Stomach (tissue), 8 donors: ENCODE measurements at regions not wholly inside any gene's neighbourhood (a gene's known extent, or its start where the extent isn't known, plus 50 kb on each side); places are given as distances from the start of the nearest gene placed in this dataset.
A peak's percentile ranks its signal among the peaks of the same experiment; 100 is the strongest.
"Not testable (repeated sequence)": the region's sequence is repeated elsewhere in the genome, so short reads cannot be mapped to it uniquely, and the experiment has no call there.

ENCODE experiments used
- DNase-seq, 2 donors: peaks; one replicate each; pipeline versions ENCODE4 v3.0.0 to v3.0.0-alpha.2; 2013 to 2019
- H3K27ac ChIP-seq, 5 donors: fragments of 200-600 bp in 4 of 5; sonication (generic) in 4 of 5; one replicate each; pipeline ENCODE4 v1.5.1; 2013 to 2019; ENCODE audit warnings: mild to moderate bottlenecking in 1 of 5, moderate library complexity in 1 of 5
- H3K27me3 ChIP-seq, 3 donors: fragments of 200-600 bp; sonication (generic); one replicate each; pipeline ENCODE4 v1.5.1; 2017 to 2019; ENCODE audit warnings: mixed run types in 1 of 3
- H3K36me3 ChIP-seq, 4 donors: fragments of 200-600 bp; sonication (generic); 1 replicate in 3 of 4; 2 replicates in 1 of 4; pipeline ENCODE4 v1.5.1; 2016 to 2019
- H3K4me1 ChIP-seq, 4 donors: fragments of 200-600 bp; sonication (generic); one replicate each; pipeline ENCODE4 v1.5.1; 2016 to 2019
- H3K4me3 ChIP-seq, 4 donors: fragments of 200-600 bp; sonication (generic) in 3 of 4; one replicate each; pipeline ENCODE4 v1.5.1; 2016 to 2019; ENCODE audit warnings: mild to moderate bottlenecking in 1 of 4
- H3K9me3 ChIP-seq, 4 donors: fragments of 200-600 bp; sonication (generic); one replicate each; pipeline ENCODE4 v1.5.1; 2016 to 2019
- WGBS, 5 donors: extraction: QIAGEN DNeasy Blood & Tissue Kit in 3 of 5; methylation state at CpG; one replicate each; pipeline versions ENCODE4 v1.1.5 to v1.1.7; 2013 to 2018; 5-methylcytosine and 5-hydroxymethylcytosine counted together
- intact Hi-C: fragments of 100-400 bp; cut with DNase I; formaldehyde crosslinking; loops from one replicate; pipeline ENCODE4 v1.15.1; 2023; ENCODE audit warnings: low total_unique reads
- donor health status: healthy with polysubstance abuse.
- donor health status: Bipolar disorder and iron deficiency.
- donor health status: healthy.

DNA sequence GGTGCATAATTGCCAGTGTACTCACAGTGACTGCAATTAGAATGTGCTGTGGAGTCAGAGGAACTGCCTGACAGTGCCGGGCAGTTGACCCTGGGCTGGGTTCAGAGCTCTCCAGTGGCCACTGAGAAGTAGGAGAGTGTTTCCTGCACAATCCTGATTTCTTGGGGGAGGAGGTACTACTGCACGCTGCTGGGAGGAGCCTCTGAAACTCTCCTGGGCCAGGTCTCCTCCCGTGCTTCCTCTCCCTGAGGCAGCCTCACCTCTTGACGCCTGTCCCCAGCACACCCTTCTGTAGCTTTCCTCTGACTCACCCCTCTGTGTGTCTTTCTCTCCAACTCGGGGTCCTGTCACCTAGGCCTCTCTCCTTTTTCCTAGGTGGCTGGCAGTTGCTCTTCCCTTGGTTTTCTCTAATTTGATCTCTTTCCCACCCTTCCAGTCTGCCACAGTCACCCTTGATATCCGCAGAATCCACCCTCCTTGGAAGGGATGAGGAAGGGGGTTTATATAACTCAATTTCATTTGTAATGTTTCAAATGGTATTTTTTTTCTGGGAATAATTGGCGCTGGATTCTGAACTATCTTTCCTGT lies 264.7 kb upstream of the PLGLB2 start:
- intact Hi-C loops, H3K9me3 ChIP-seq, H3K27me3 ChIP-seq, H3K4me3 ChIP-seq, H3K36me3 ChIP-seq: not testable (repeated sequence)
- peak; percentile 20 to 30 for DNase-seq
- peaks cover 0 to 18% (median 0%) of the 10 kb centered on the region in 4 donors for H3K4me1 ChIP-seq
- WGBS, 5 donors = 48 to 58% (median 54%) methylated on average over 5 to 7 of the region's 7 CpGs
- peak overlapping the region in 1 of 5 donors; percentile 12 for H3K27ac ChIP-seq

DNA sequence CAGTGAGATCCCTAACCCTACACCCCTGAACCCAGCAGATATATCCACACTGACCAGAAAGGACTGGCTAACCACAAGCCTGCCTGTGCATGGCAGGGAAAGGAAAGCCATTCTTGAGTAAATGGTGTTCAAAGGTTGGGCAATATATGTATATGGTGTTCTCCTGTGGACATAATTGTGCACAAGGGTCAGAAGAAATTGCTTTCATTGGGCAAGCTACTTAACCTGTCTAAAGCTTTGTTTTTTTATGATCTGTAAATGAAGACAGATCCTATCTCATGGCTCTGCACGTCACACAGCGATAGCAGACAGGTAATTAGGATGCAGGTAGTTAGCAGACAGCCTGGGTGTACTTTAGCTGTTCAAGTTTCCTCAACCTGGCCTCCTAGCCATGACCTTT lies 263.5 kb upstream of the PLGLB2 start:
- H3K9me3 ChIP-seq, H3K4me3 ChIP-seq, H3K36me3 ChIP-seq, DNase-seq, intact Hi-C loops, H3K27me3 ChIP-seq: not testable (repeated sequence)
- peak overlapping the region in 2 of 5 donors; percentile 14 to 24 for H3K27ac ChIP-seq
- H3K4me1 ChIP-seq = peaks cover 0 to 18% (median 0%) of the 10 kb centered on the region in 4 donors
- WGBS, 5 donors = 61 to 90% (median 84%) methylated on average over 2 of the region's 2 CpGs; no CpG with 5 or more reads in 1 of the 5 donors

DNA sequence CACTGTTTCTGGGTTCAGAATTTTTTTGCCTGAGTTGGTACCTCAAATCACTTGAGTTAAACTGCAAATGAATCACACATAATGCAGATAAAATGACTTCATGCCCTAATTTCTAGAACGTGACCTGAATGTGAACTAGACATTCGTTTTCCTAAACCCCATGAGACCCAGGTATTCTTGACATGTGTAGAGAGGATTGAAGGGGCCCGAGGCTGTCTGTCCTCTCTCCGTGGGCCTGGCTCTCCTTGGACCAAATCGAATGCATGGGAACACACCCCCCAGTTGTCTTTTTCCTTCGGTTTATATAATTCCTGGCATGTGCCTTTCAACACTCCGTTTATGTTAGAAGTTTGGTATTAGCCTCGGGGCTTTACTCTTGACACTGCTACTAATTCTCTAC lies 262.4 kb upstream of the PLGLB2 start:
- intact Hi-C loops, H3K4me3 ChIP-seq, H3K27me3 ChIP-seq, H3K9me3 ChIP-seq, DNase-seq, H3K36me3 ChIP-seq: not testable (repeated sequence)
- Histone ChIP-seq H3K4me1 (peaks cover 0 to 18% (median 0%) of the 10 kb centered on the region in 4 donors), H3K27ac (peak overlapping the region in 3 of 5 donors; percentile 35 to 71 (median 38))
- WGBS, 5 donors = 43 to 67% (median 58%) methylated on average over 4 to 6 of the region's 8 CpGs

DNA sequence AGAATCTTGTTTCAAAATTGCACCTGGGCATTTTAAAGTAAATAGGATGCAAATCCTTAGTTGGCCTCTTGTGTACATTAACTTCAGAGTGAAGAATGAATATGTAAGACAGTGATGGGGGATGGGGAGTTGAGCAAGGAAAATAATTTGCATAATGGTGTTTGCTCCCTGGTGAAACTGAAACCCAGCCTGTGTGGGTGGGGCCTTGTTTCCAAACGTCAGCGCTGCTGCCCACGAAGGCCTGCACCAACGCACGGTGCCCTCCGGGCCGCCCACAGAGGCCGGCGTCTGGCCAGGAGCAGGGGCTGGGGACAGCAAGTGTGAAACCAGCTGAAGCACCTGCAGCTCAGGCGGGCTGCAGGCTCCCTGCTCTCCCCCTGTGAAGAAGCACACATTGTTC lies 262.0 kb upstream of the PLGLB2 start:
- intact Hi-C loops, H3K27me3 ChIP-seq, DNase-seq, H3K36me3 ChIP-seq, H3K9me3 ChIP-seq, H3K4me3 ChIP-seq: not testable (repeated sequence)
- Histone ChIP-seq H3K27ac (peak overlapping the region in 3 of 5 donors; percentile 55 to 71 (median 70)), H3K4me1 (peaks cover 0 to 18% (median 0%) of the 10 kb centered on the region in 4 donors)
- WGBS, 5 donors = no CpG with 5 or more reads among the region's 10 CpGs

DNA sequence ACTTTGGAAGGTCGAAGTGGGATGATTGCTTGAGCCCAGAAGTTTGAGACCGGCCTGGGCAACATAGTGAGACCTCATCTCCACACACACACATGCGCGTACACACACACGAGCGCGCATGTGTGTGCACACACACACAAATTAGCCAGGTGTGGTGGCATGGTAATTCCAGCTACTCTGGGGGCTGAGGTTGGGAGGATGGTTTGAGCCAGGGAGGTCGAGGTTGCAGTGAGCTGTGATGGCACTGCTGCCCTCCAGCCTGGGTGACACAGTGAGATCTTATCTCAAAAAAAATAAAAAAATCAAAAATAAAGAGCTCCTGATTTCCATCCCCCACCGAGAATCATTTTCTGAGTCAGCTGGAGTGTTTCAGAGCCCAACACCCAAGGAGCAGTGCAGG lies 261.5 kb upstream of the PLGLB2 start:
- Histone ChIP-seq H3K27ac (peak overlapping the region in 4 of 5 donors; percentile 54 to 71 (median 62)), H3K4me1 (peaks cover 0 to 18% (median 0%) of the 10 kb centered on the region in 4 donors)
- DNase-seq, H3K4me3 ChIP-seq, H3K9me3 ChIP-seq, H3K36me3 ChIP-seq, intact Hi-C loops, H3K27me3 ChIP-seq: not testable (repeated sequence)
- 63 to 87% (median 81%) methylated on average over 6 to 9 of the region's 9 CpGs for WGBS, 5 donors

DNA sequence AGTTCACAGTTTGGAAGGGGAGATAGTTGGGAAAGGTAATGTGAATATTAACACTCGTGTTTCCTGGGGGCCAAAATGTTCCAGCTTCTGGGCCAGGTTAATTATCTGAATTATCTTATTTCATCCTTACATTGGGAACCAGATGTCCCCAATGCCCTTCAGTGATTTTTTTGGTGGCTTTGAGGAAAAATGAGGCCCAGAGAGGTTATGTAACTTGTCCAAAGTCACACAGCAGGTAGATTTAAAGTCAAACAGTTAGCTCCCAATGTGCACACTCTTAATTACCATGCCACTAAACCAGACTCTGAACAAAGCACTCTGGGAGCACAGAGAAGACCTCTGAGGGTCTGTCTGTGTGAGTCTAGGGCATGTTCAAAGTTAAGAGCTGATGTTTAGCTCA lies 259.9 kb upstream of the PLGLB2 start:
- intact Hi-C loops, H3K4me3 ChIP-seq, H3K27me3 ChIP-seq, H3K9me3 ChIP-seq, DNase-seq, H3K27ac ChIP-seq, H3K36me3 ChIP-seq: not testable (repeated sequence)
- H3K4me1 ChIP-seq = peaks cover 0 to 18% (median 0%) of the 10 kb centered on the region in 4 donors
- 64 to 96% (median 77%) methylated on average over 1 of the region's 1 CpG for WGBS, 5 donors

DNA sequence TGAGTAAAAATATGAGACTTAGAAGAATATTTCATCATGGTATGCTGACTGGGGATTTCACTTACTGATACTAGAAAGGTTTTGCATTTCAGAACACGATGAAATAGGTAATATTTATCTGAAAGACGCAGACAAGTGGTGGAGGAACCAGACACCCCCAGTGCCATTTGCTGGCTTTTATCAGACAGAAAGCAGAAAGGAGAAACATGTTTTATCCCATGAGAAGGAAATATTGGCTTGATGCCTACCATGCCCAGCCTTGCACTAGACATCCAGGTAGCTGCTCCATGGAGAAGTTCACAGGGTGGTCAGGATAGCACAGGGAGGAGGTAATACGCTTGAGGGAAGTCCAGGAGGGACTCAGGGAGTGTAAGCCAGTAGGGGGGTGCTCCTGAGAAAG lies 258.9 kb upstream of the PLGLB2 start:
- peaks cover 0 to 18% (median 0%) of the 10 kb centered on the region in 4 donors for H3K4me1 ChIP-seq
- H3K27ac ChIP-seq, DNase-seq, H3K9me3 ChIP-seq, H3K27me3 ChIP-seq, H3K36me3 ChIP-seq, H3K4me3 ChIP-seq, intact Hi-C loops: not testable (repeated sequence)
- 81 to 98% (median 93%) methylated on average over 3 of the region's 3 CpGs for WGBS, 5 donors

DNA sequence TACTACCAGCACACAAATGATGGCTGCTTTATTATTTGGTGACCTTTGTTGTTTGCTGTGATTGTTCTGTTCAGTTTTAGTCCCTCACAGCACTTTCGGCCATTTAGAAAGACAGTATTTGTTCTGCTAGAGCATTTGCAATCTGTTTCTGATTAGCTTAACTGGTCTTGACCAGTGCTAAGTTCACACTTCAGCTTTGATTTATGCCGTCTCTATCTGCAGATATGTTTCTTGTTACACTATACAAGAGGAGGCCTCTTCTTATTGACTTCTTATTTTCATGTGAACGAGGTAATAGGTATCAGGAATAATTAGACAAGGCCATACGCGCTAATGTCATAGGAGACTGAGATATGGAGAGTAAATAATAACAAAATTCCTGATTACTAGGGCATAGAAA lies 253.0 kb upstream of the PLGLB2 start:
- H3K4me3 ChIP-seq, H3K36me3 ChIP-seq, H3K27me3 ChIP-seq, H3K9me3 ChIP-seq, intact Hi-C loops: not testable (repeated sequence)
- H3K4me1 ChIP-seq = peaks cover 0 to 11% (median 0%) of the 10 kb centered on the region in 4 donors
- peak overlapping the region in 2 of 5 donors; percentile 31 to 42 for H3K27ac ChIP-seq
- 37 to 69% (median 60%) methylated on average over 5 of the region's 5 CpGs for WGBS, 5 donors
- peak in 1 of 2 donors; percentile 16 for DNase-seq

DNA sequence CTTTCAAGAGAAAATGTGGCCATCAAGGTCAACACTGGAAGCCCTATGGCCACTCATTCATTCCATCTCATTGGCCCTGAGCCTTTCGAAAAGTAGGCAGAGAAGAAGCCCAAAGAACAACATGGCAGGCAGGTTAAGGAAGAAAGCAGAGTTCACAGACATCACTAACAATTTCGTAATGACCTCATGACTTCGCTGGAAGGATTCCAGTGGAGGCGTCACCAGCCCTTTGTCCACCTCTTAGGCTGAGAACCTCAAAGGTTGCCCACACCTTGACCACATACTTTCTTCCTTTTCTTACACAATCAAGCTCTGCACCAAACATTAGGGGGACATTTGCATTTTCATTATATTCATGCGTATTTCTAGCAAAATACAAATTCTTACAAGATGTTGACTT lies 252.4 kb upstream of the PLGLB2 start:
- H3K4me3 ChIP-seq, H3K27me3 ChIP-seq, H3K36me3 ChIP-seq, DNase-seq, intact Hi-C loops, H3K9me3 ChIP-seq: not testable (repeated sequence)
- Histone ChIP-seq H3K4me1 (peaks cover 0 to 11% (median 0%) of the 10 kb centered on the region in 4 donors), H3K27ac (peak overlapping the region in 2 of 5 donors; percentile 31 to 42)
- 67 to 89% (median 85%) methylated on average over 4 to 5 of the region's 5 CpGs for WGBS, 5 donors
